ENCODE measurements at regions not wholly inside any gene's neighbourhood (a gene's known extent, or its start where the extent isn't known, plus 50 kb on each side); places are given as distances from the start of the nearest gene placed in this dataset.

DNA sequence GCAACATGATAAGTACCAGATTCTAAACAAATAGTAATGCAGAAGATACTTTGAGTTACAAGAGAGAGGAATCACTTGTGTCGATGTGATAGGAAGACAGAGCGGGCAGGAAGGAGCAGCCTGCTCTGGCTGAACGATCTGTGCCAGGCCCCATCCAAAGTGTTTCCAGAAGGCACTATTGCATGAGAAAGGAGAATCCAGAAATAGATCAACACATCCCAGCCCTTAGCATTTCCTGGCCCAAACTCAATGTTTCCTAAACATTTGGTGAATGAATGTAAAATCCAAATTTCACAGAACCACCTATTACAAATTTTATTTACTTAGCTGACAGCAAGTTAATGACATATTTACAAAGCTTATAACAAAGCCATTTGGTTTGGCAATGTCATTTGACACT lies 257.2 kb downstream of the TXNL1 start:
- Histone ChIP-seq H3K27me3 (ENCODE audit: insufficient read depth in 3 of 3, low read length in 2 of 3) (peaks cover 0 to 6% (median 0%) of the 10 kb centered on the region in 3 donors), H3K9me3 (no peaks in the 10 kb centered on the region), H3K36me3 (ENCODE audit: insufficient read depth in 1 of 2, low read depth in 1 of 2) (no peaks in the 10 kb centered on the region), H3K27ac (no peak overlapping the region), H3K4me3 (no peak overlapping the region), H3K4me1 (no peaks in the 10 kb centered on the region)
- no peak for ATAC-seq
- no peak for DNase-seq
- 73 to 81% (median 80%) methylated on average over 3 of the region's 3 CpGs for WGBS, 3 donors
- intact Hi-C loops (cut with DNase I): no loop called here
- TF ChIP-seq, protein P1, sequence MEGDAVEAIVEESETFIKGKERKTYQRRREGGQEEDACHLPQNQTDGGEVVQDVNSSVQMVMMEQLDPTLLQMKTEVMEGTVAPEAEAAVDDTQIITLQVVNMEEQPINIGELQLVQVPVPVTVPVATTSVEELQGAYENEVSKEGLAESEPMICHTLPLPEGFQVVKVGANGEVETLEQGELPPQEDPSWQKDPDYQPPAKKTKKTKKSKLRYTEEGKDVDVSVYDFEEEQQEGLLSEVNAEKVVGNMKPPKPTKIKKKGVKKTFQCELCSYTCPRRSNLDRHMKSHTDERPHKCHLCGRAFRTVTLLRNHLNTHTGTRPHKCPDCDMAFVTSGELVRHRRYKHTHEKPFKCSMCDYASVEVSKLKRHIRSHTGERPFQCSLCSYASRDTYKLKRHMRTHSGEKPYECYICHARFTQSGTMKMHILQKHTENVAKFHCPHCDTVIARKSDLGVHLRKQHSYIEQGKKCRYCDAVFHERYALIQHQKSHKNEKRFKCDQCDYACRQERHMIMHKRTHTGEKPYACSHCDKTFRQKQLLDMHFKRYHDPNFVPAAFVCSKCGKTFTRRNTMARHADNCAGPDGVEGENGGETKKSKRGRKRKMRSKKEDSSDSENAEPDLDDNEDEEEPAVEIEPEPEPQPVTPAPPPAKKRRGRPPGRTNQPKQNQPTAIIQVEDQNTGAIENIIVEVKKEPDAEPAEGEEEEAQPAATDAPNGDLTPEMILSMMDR (IDR thresholded peaks at IDR 0.05): no peak

DNA sequence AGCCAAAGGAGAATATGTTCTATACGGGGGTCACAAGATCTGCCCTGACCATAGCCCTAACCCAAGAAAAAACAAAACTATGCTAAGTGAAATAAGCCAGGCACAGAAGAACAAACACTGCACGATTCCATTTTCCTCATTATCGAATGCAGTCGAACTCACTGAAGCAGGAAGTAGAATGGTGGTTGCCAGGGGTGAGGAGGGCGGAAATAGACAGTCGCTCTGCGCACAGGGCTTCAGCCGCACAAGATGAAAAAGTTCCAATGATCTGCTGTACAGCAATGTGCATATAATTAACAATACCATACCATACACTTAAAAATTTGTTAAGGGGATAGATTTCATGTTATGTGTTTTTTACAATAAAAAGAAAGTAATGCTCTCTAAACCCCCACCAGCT lies 257.7 kb downstream of the TXNL1 start:
- H3K27me3 ChIP-seq (ENCODE audit: insufficient read depth in 3 of 3, low read length in 2 of 3): peaks cover 0 to 6% (median 0%) of the 10 kb centered on the region in 3 donors
- 93 to 98% (median 96%) methylated on average over 8 of the region's 8 CpGs for WGBS, 3 donors
- TF ChIP-seq, protein P1 (IDR thresholded peaks at IDR 0.05): no peak
- H3K27ac ChIP-seq: no peak overlapping the region
- no peak for ATAC-seq
- intact Hi-C loops (cut with DNase I): no loop called here
- no peak for DNase-seq
- no peaks in the 10 kb centered on the region for H3K4me1 ChIP-seq
- H3K4me3 ChIP-seq: no peak overlapping the region
- no peaks in the 10 kb centered on the region for H3K36me3 ChIP-seq (ENCODE audit: insufficient read depth in 1 of 2, low read depth in 1 of 2)
- H3K9me3 ChIP-seq: no peaks in the 10 kb centered on the region

DNA sequence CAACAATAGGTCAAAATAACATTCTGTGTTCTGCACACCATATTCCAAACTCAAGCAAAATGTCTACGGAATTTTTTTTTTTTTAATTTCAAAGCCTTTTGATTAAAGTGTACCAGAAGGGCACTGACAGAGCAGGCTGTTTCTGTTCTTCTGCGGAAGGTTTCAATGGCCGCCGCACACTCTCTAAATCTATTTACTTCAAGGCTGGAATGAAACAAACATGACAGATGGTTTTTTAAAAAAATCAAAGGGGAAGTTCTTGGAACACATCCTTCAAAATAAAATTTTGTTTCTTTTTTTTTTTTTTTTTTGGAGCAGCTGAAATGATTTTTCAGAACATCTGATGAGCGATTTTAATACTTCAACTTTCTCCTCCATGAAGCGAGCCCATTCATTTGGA lies 259.1 kb downstream of the TXNL1 start:
- intact Hi-C loops (cut with DNase I): no loop called here

DNA sequence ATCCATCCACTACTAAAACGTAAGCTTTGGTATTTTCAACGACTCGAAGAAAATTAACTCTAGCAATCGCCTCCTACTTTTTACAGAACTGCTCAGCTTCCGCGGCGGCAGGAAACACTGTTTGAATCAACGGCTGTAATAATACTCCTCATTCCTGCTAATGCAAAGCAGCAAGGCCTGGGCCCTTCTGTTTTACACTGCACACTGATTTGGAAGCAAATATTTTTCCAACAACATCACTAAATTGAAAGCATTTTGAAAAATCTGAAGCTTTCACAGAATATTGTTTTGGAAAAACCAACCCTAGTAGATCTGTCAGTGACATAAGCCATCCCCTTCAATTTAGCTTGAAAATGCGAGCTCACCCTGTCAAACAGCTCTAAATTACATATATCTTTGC lies 261.2 kb downstream of the TXNL1 start:
- 30 to 44% (median 34%) methylated on average over 9 of the region's 9 CpGs for WGBS, 3 donors
- intact Hi-C loops (cut with DNase I): loop anchor here in 1 of 2 donors (2.0 kb wide), 1 partner anchor 54 kb away; no protein-coding TSS in a partner anchor
- H3K4me1 ChIP-seq: no peaks in the 10 kb centered on the region
- no peaks in the 10 kb centered on the region for H3K9me3 ChIP-seq
- H3K4me3 ChIP-seq: no peak overlapping the region
- peaks cover 0 to 6% (median 0%) of the 10 kb centered on the region in 3 donors for H3K27me3 ChIP-seq (ENCODE audit: insufficient read depth in 3 of 3, low read length in 2 of 3)
- no peaks in the 10 kb centered on the region for H3K36me3 ChIP-seq (ENCODE audit: insufficient read depth in 1 of 2, low read depth in 1 of 2)
- no peak for DNase-seq
- no peak for ATAC-seq
- no peak overlapping the region for H3K27ac ChIP-seq
- TF ChIP-seq, protein P1 (IDR thresholded peaks at IDR 0.05): no peak

More for the DNA sequence above, 259.1 kb downstream of the TXNL1 start:
- no peaks in the 10 kb centered on the region for H3K4me1 ChIP-seq
- no peaks in the 10 kb centered on the region for H3K36me3 ChIP-seq (ENCODE audit: insufficient read depth in 1 of 2, low read depth in 1 of 2)
- no peaks in the 10 kb centered on the region for H3K9me3 ChIP-seq
- TF ChIP-seq, protein P1 (IDR thresholded peaks at IDR 0.05): no peak
- ATAC-seq (no peak), DNase-seq (no peak)
- peaks cover 0 to 6% (median 0%) of the 10 kb centered on the region in 3 donors for H3K27me3 ChIP-seq (ENCODE audit: insufficient read depth in 3 of 3, low read length in 2 of 3)
- peak overlapping the region; percentile 36 for H3K4me3 ChIP-seq
- whole genome bisulfite sequencing, 3 donors: 19 to 43% (median 36%) methylated on average over 6 of the region's 6 CpGs
- no peak overlapping the region for H3K27ac ChIP-seq

DNA sequence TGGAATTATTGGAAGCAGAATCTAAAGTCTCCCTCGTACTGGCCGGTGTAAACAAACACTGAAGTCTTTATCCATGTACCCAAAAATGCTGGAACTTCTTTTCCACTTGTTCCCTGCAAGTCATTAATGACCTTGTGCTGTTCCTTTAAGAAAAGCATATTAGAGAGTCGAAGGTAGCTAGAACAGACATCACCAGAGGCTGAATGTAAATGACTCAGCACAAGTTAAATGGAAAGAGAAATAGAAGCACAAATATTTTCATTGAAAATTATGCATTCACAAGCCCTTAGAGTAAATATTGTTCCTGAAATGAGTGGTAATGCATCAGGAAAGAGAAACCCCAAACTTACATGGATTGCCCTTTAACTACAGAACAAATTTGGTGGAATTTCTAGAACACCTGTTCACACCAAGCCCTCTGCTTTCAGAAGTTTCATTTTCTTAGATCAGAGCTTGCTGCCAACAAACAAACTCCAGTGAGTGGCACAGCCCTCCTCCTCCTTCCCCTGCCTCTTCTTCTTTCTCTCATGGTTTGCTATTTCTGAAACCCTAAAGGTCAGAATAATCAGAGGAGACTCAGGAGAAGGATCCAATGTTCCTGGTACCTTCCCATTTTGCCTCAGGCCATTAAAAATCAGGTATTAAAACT lies 264.3 kb downstream of the TXNL1 start:
- Histone ChIP-seq H3K4me3 (no peak overlapping the region), H3K27me3 (ENCODE audit: insufficient read depth in 3 of 3, low read length in 2 of 3) (peaks cover 0 to 6% (median 0%) of the 10 kb centered on the region in 3 donors), H3K27ac (no peak overlapping the region), H3K36me3 (ENCODE audit: insufficient read depth in 1 of 2, low read depth in 1 of 2) (no peaks in the 10 kb centered on the region), H3K9me3 (no peaks in the 10 kb centered on the region), H3K4me1 (no peaks in the 10 kb centered on the region)
- 45 to 61% (median 48%) methylated on average over 3 of the region's 3 CpGs for WGBS, 3 donors
- TF ChIP-seq, protein P1 (IDR thresholded peaks at IDR 0.05): no peak
- DNase-seq: no peak
- no peak for ATAC-seq
- intact Hi-C loops (cut with DNase I): no loop called here

All from psoas muscle (tissue), 7 donors.